H1 (cell line): ENCODE measurements at regions not wholly inside any gene's neighbourhood (a gene's known extent, or its start where the extent isn't known, plus 50 kb on each side); places are given as distances from the start of the nearest gene placed in this dataset.

Source experiments
- CTCF ChIA-PET: fragments of 300-600 bp; sonication (Branson Sonifier 250); formaldehyde crosslinking; loops from one replicate; lab custom pipeline; 2021; ENCODE audit not compliant: partially characterized antibody; lab: Charles Lee
- POLR2A ChIA-PET: fragments of 300-600 bp; sonication (Branson Sonifier 250); formaldehyde crosslinking; loops from one replicate; lab custom pipeline; 2021; ENCODE audit warnings: inconsistent platforms; ENCODE audit not compliant: partially characterized antibody; lab: Charles Lee
- DNase-seq, 2 experiments: peaks; one replicate each; pipeline versions ENCODE4 v3.0.0 to v3.0.0-alpha.2; 2010 to 2022; ENCODE audit warnings: low spot score in 2 of 2, low read depth in 1 of 2, mixed read lengths in 1 of 2
- FAIRE-seq: peaks from 2 replicates; lab custom pipeline; 2011; peaks lifted over from hg19 to GRCh38; lab: Jason Lieb, UNC
- H2AFZ ChIP-seq: 2 replicates; pipeline ENCODE4 v1.8.1; 2012; ENCODE audit warnings: low read length, inconsistent platforms
- H2AK5ac ChIP-seq: 2 replicates; pipeline ENCODE4 v1.6.1; 2013; ENCODE audit warnings: low read depth, low read length
- H2BK120ac ChIP-seq: replicated peaks from 2 replicates; pipeline ENCODE3; 2013; ENCODE audit warnings: low read depth, low read length, inconsistent platforms
- H2BK12ac ChIP-seq: 2 replicates; pipeline ENCODE4 v1.6.1; 2013; ENCODE audit warnings: low read depth, low read length
- H2BK15ac ChIP-seq: 2 replicates; pipeline ENCODE4 v1.6.1; 2013; ENCODE audit warnings: low read length
- H2BK20ac ChIP-seq: 2 replicates; pipeline ENCODE4 v1.6.1; 2013; ENCODE audit warnings: low read length
- H2BK5ac ChIP-seq: 2 replicates; pipeline ENCODE4 v1.6.1; 2013; ENCODE audit warnings: low read depth, low read length
- H3K14ac ChIP-seq: 2 replicates; pipeline ENCODE4 v1.6.1; 2013; ENCODE audit warnings: inconsistent platforms; ENCODE audit not compliant: insufficient read length
- H3K18ac ChIP-seq: 2 replicates; pipeline ENCODE4 v1.6.1; 2013; ENCODE audit warnings: low read length; ENCODE audit errors: extremely low read depth
- H3K23ac ChIP-seq: 2 replicates; pipeline ENCODE4 v1.6.1; 2013; ENCODE audit warnings: inconsistent platforms; ENCODE audit not compliant: insufficient read length
- H3K23me2 ChIP-seq: 2 replicates; pipeline ENCODE4 v1.6.1; 2013; ENCODE audit warnings: low read depth, low read length
- H3K27ac ChIP-seq: 2 replicates; pipeline ENCODE4 v1.6.1; 2011; ENCODE audit warnings: low read depth, low read length, inconsistent platforms
- H3K27me3 ChIP-seq, 4 experiments: replicated peaks in 1 of 4; 1 replicate in 1 of 4; 2 replicates in 3 of 4; pipeline versions ENCODE4 v1.6.1 to v1.8.1; 2011 to 2013; ENCODE audit warnings: low read length in 3 of 4, mild to moderate bottlenecking in 3 of 4, inconsistent platforms in 2 of 4, mixed read lengths in 2 of 4, moderate library complexity in 1 of 4; ENCODE audit not compliant: control insufficient read depth in 3 of 4, insufficient read depth in 3 of 4; ENCODE audit errors: extremely low read depth in 1 of 4
- H3K36me3 ChIP-seq, 4 experiments: 2 replicates each; pipeline versions ENCODE4 v1.6.1 to v1.8.1; 2011 to 2013; ENCODE audit warnings: mild to moderate bottlenecking in 4 of 4, low read length in 3 of 4, moderate library complexity in 2 of 4, control low read depth in 1 of 4, inconsistent platforms in 1 of 4; ENCODE audit not compliant: insufficient read depth in 4 of 4, control insufficient read depth in 2 of 4
- H3K4ac ChIP-seq: replicated peaks from 2 replicates; pipeline ENCODE3; 2013; ENCODE audit warnings: low read length, low read depth, mixed read lengths, inconsistent platforms; ENCODE audit not compliant: insufficient read length
- H3K4me1 ChIP-seq, 4 experiments: replicated peaks in 1 of 4; 1 replicate in 1 of 4; 2 replicates in 3 of 4; pipeline versions ENCODE4 v1.6.1 to v1.8.1; 2011 to 2013; ENCODE audit warnings: low read length in 3 of 4, inconsistent platforms in 2 of 4, mixed read lengths in 1 of 4; ENCODE audit not compliant: insufficient read depth in 4 of 4, control insufficient read depth in 3 of 4
- H3K4me2 ChIP-seq, 2 experiments: 2 replicates each; pipeline versions ENCODE4 v1.6.1 to v1.8.1; 2011 to 2013; ENCODE audit warnings: low read depth in 2 of 2, low read length in 2 of 2, control low read depth in 1 of 2, inconsistent platforms in 1 of 2, mild to moderate bottlenecking in 1 of 2; ENCODE audit not compliant: insufficient read depth in 1 of 2
- H3K4me3 ChIP-seq, 4 experiments: fragments of 200-600, 300-600 bp in 1 of 4; sonication (generic), shearing (Covaris generic), sonication (Bioruptor Twin) in 1 of 4; 2 replicates each; pipeline versions ENCODE4 v1.5.1 to v1.8.1; 2011 to 2016; ENCODE audit warnings: low read length in 4 of 4, low read depth in 3 of 4, control low read depth in 2 of 4, inconsistent platforms in 2 of 4, mild to moderate bottlenecking in 2 of 4, mixed read lengths in 1 of 4, moderate library complexity in 1 of 4; ENCODE audit not compliant: insufficient read depth in 2 of 4; ENCODE audit errors: extremely low read depth in 1 of 4
- H3K56ac ChIP-seq: replicated peaks from 2 replicates; pipeline ENCODE3; 2013; ENCODE audit warnings: low read depth, mild to moderate bottlenecking, mixed read lengths, low read length, inconsistent platforms; ENCODE audit not compliant: insufficient read length
- H3K79me1 ChIP-seq: 2 replicates; pipeline ENCODE4 v1.6.1; 2013; ENCODE audit warnings: low read depth, low read length, control low read depth
- H3K79me2 ChIP-seq, 2 experiments: 2 replicates each; pipeline versions ENCODE4 v1.6.1 to v1.8.1; 2012 to 2013; ENCODE audit warnings: low read length in 2 of 2, mild to moderate bottlenecking in 2 of 2, inconsistent platforms in 1 of 2; ENCODE audit not compliant: insufficient read depth in 2 of 2, control insufficient read depth in 1 of 2
- H3K9ac ChIP-seq, 4 experiments: replicated peaks in 1 of 4; 1 replicate in 1 of 4; 2 replicates in 3 of 4; pipeline versions ENCODE4 v1.6.1 to v1.8.1; 2011 to 2013; ENCODE audit warnings: low read depth in 3 of 4, low read length in 3 of 4, control low read depth in 2 of 4, mild to moderate bottlenecking in 2 of 4, moderate library complexity in 2 of 4, inconsistent platforms in 1 of 4; ENCODE audit errors: extremely low read depth in 1 of 4
- H3K9me3 ChIP-seq, 2 experiments: 2 replicates each; pipeline versions ENCODE4 v1.6.1 to v1.8.1; 2012 to 2013; ENCODE audit warnings: mild to moderate bottlenecking in 2 of 2, moderate library complexity in 2 of 2, control low read depth in 1 of 2, inconsistent platforms in 1 of 2, low read depth in 1 of 2, low read length in 1 of 2, mixed read lengths in 1 of 2; ENCODE audit not compliant: insufficient read depth in 2 of 2
- H4K20me1 ChIP-seq, 2 experiments: replicated peaks in 1 of 2; 2 replicates each; pipeline versions ENCODE3 to v1.8.1; 2011 to 2013; ENCODE audit warnings: inconsistent platforms in 2 of 2, low read length in 2 of 2, mild to moderate bottlenecking in 1 of 2; ENCODE audit not compliant: insufficient read depth in 2 of 2, control insufficient read depth in 1 of 2
- H4K5ac ChIP-seq: 2 replicates; pipeline ENCODE4 v1.6.1; 2013; ENCODE audit warnings: low read length, low read depth, mixed read lengths, inconsistent platforms; ENCODE audit not compliant: insufficient read length
- H4K8ac ChIP-seq: 2 replicates; pipeline ENCODE4 v1.8.0; 2013; ENCODE audit warnings: mild to moderate bottlenecking, moderate library complexity, low read length, inconsistent platforms; ENCODE audit not compliant: insufficient read depth; ENCODE audit errors: extremely low read depth
- H4K91ac ChIP-seq: replicated peaks from 2 replicates; pipeline ENCODE3; 2013; ENCODE audit warnings: low read length, mixed read lengths, inconsistent platforms; ENCODE audit not compliant: insufficient read length
- ASH2L ChIP-seq: fragments of 200-600, 300-600 bp; sonication (generic); IDR thresholded peaks from one replicate; pipeline ENCODE4 v1.7.1; 2017; ENCODE audit warnings: low read length
- BACH1 ChIP-seq: IDR thresholded peaks from 2 replicates; pipeline ENCODE4 v1.6.1; 2012; ENCODE audit warnings: low read length, improper control_type of control experiment
- CHD2 ChIP-seq: IDR thresholded peaks from 2 replicates; pipeline ENCODE4 v1.6.1; 2012; ENCODE audit warnings: low read length, improper control_type of control experiment
- EGR1 ChIP-seq: IDR thresholded peaks from 2 replicates; pipeline ENCODE4 v1.6.1; 2011; ENCODE audit warnings: low read depth, low read length, borderline replicate concordance
- EZH2 ChIP-seq: fragments of 200-600 bp; sonication (generic); IDR thresholded peaks from 2 replicates; pipeline ENCODE4 v1.7.1; 2012; ENCODE audit warnings: low read depth, mild to moderate bottlenecking, moderate library complexity, low read length, inconsistent platforms; ENCODE audit not compliant: severe bottlenecking
- FOSL1 ChIP-seq: IDR thresholded peaks from 2 replicates; pipeline ENCODE4 v1.6.1; 2011; ENCODE audit warnings: mild to moderate bottlenecking, low read depth, low read length, moderate library complexity; ENCODE audit not compliant: insufficient read depth
- GTF2F1 ChIP-seq: IDR thresholded peaks from 2 replicates; pipeline ENCODE4 v1.6.1; 2012; ENCODE audit warnings: low read depth, low read length, improper control_type of control experiment, borderline replicate concordance
- KDM4A ChIP-seq: IDR thresholded peaks from one replicate; pipeline ENCODE4 v1.7.1; 2012; ENCODE audit warnings: low read depth, mild to moderate bottlenecking, moderate library complexity, low read length, inconsistent platforms; ENCODE audit not compliant: severe bottlenecking
- MAFK ChIP-seq: IDR thresholded peaks from 2 replicates; pipeline ENCODE4 v1.6.1; 2012; ENCODE audit warnings: low read depth, mild to moderate bottlenecking, improper control_type of control experiment, low read length
- NANOG ChIP-seq: IDR thresholded peaks from 2 replicates; pipeline ENCODE4 v1.6.1; 2011; ENCODE audit warnings: low read length, low read depth, mild to moderate bottlenecking, inconsistent platforms; ENCODE audit not compliant: insufficient read depth, poor library complexity, severe bottlenecking
- POLR2A ChIP-seq, 2 experiments: IDR thresholded peaks; 1 replicate in 1 of 2; 2 replicates in 1 of 2; pipeline ENCODE4 v1.6.1; 2011; ENCODE audit warnings: low read depth in 2 of 2, low read length in 2 of 2, mild to moderate bottlenecking in 2 of 2; ENCODE audit errors: control extremely low read depth in 1 of 2
- POU5F1 ChIP-seq: IDR thresholded peaks from 2 replicates; pipeline ENCODE4 v1.6.1; 2011; ENCODE audit warnings: low read depth, mild to moderate bottlenecking, low read length, moderate library complexity
- TEAD4 ChIP-seq: IDR thresholded peaks from 2 replicates; pipeline ENCODE4 v1.6.1; 2012; ENCODE audit warnings: low read depth, low read length, inconsistent platforms, mixed read lengths
- WGBS, 2 experiments: shearing (Covaris generic) in 1 of 2; methylation state at CpG; one replicate each; pipeline versions ENCODE4 v1.1.6 to v1.1.7; 2013 to 2015; ENCODE audit warnings: low lambda C conversion rate in 2 of 2, mixed read lengths in 2 of 2, inconsistent platforms in 1 of 2, low coverage in 1 of 2, missing lambda C conversion rate in 1 of 2; ENCODE audit not compliant: insufficient replicate concordance in 2 of 2, insufficient coverage in 1 of 2, insufficient read length in 1 of 2; ENCODE audit errors: extremely low coverage in 1 of 2, missing lambda C conversion rate in 1 of 2; 5-methylcytosine and 5-hydroxymethylcytosine counted together

DNA sequence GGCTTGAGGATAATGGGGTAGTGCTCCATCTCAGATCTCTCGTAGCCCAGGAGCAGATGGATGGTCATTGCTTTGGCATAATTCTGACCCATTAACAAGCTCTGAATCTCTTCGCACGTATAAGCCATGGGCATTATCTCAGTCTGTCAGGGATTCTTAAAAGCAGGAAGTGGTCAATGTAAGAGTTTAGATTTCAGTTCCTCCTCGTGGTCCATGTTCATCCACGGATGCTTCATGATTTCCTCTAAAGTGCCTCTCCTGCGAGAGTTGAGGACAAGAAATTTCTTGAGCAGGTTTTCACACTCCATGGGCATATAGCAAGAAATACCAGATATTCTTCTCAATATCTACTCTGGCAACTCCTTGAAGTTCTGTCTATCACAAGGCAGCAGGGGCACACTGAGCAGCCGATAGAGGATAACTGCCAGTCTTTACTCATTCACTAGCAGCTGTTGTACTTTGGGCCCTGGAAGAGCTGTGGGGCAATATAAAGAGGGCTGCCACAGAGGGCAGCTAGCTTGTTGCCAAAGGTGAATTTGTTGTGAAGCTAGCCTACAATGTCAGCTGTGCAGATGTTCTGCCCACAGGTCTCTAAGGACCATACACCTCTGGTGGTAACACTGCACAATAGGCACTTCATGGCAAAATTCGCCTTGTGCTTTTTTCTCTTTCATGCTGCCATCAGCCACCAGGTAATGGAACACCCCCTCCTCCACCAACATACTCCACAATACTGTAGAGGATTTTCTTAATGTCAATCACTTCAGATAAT is 52.0 kb upstream of the WDR17 start:
- no peak overlapping the region for H2AFZ ChIP-seq
- CTCF ChIA-PET = interaction anchor here (0.5 to 1.5 kb wide), 4 partner anchors 10 to 312 kb away, joined by 3 to 5 read pairs (median 4); no protein-coding TSS in a partner anchor
- TF ChIP-seq NANOG (no peak), POLR2A (IDR thresholded peaks at IDR 0.05; ENCODE audit: control extremely low read depth in 1 of 2, low read depth in 2 of 2, low read length in 2 of 2) (no peak), KDM4A (no peak), TEAD4 (no peak), MAFK (no peak), ASH2L (no peak), EGR1 (no peak), EZH2 (no peak), FOSL1 (no peak), CHD2 (no peak), POU5F1 (no peak), BACH1 (no peak), GTF2F1 (no peak)

More for the DNA sequence above, 52.0 kb upstream of the WDR17 start:
- DNase-seq (no peak), FAIRE-seq (no peak)
- Histone ChIP-seq H3K56ac (no peak overlapping the region), H2BK20ac (no peak overlapping the region), H3K14ac (no peak overlapping the region), H3K4ac (no peak overlapping the region), H2BK15ac (no peak overlapping the region), H3K4me1 (no peaks in the 10 kb centered on the region), H3K9ac (no peak overlapping the region), H2BK5ac (no peak overlapping the region), H3K4me3 (no peak overlapping the region), H3K79me2 (no peaks in the 10 kb centered on the region), H3K36me3 (no peaks in the 10 kb centered on the region), H2BK12ac (no peak overlapping the region), H4K5ac (no peak overlapping the region), H2BK120ac (no peak overlapping the region), H3K27me3 (no peaks in the 10 kb centered on the region), H3K79me1 (no peaks in the 10 kb centered on the region), H4K20me1 (no peaks in the 10 kb centered on the region), H3K18ac (no peak overlapping the region), H4K91ac (no peak overlapping the region), H2AK5ac (no peak overlapping the region), H3K27ac (no peak overlapping the region), H3K4me2 (no peak overlapping the region), H4K8ac (no peak overlapping the region), H3K9me3 (no peaks in the 10 kb centered on the region), H3K23me2 (no peaks in the 10 kb centered on the region), H3K23ac (no peak overlapping the region)
- POLR2A ChIA-PET = no interaction called here
- WGBS, 2 experiments = 94% methylated on average over 8 of the region's 8 CpGs; no CpG with 5 or more reads in 1 of the 2 experiments
